T-helper 9 cell (primary cell): ENCODE measurements at regions not wholly inside any gene's neighbourhood (a gene's known extent, or its start where the extent isn't known, plus 50 kb on each side); places are given as distances from the start of the nearest gene placed in this dataset.
"Not testable (repeated sequence)": the region's sequence is repeated elsewhere in the genome, so short reads cannot be mapped to it uniquely, and the experiment has no call there.

Experiments used
- DNase-seq: peaks from one replicate; pipeline ENCODE4 v3.0.0-alpha.2; 2020

DNA sequence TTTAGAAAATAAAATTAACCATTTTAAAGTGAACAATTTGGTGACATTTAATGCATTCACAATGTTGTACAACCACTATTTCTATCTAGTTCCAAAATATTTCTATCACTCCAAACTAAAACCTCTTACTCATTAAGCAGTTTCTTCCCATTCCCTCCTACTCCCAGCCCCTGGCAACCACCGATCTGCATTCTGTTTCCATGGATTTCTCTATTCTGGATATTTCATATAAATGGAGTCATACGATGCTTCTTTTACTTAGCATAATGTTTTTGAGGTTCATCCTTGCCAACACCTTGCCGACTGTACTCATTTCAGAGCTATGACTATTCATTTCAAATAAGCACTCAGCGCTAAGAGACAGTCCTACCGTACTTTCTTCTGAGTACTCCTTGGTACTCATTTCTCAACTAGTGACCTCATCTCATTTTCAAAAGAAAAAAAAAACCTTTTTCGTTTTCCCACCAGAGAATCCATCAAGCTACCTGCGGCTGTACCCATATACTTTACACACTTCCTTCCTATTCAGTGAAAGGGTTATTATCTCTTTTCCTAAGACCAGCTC lies 259.2 kb downstream of the UTRN start:
- no peak for DNase-seq

DNA sequence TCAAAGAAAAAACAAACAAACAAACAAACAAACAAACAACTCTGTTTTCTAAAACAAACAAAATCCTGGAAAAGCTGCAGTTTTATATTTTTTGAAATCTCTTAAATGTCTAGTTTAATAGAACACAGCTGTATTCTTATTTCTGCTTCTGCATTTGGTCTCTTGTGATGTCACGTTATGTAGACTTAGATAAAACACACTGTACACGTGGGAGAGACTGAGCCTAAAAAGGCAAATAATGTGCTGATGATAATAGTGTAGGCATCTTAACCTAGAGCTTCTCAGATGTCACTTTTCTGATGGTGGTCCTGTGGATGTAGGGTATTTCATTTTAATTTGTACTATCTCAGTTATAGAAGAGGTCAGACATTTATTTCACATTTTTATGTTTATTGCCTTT lies 261.7 kb downstream of the UTRN start:
- no peak for DNase-seq

DNA sequence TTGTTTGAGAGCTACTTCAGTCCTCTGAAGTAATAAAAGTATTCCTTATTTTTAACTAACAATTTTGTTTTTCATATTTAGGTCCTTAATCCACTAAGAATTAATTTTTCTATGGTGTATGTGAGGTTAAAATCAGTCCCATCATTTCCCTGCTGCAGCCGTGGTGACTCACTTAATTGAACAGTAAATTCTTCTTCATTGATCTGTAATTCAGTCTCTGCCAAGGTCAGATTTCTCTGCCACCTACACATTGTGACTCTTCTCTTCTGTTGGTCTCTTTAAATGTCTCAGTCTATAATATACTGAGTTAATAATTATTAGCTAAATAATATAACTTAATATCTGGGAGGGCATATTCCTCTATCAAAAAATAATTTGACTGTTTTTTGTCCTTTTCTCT lies 262.3 kb downstream of the UTRN start:
- no peak for DNase-seq

DNA sequence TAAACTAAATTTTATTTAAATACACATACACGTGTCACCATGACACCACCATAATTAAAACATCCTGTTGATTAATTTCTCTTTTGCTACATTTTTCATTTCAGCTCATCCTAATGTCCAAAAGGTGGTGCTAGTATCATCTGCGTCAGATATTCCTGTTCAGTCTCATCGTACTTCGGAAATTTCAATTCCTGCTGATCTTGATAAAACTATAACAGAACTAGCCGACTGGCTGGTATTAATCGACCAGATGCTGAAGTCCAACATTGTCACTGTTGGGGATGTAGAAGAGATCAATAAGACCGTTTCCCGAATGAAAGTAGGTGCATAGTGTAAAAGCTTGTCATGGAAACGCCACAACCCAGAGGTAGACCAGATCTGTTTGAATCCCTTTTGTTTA lies 263.4 kb downstream of the UTRN start:
- no peak for DNase-seq

DNA sequence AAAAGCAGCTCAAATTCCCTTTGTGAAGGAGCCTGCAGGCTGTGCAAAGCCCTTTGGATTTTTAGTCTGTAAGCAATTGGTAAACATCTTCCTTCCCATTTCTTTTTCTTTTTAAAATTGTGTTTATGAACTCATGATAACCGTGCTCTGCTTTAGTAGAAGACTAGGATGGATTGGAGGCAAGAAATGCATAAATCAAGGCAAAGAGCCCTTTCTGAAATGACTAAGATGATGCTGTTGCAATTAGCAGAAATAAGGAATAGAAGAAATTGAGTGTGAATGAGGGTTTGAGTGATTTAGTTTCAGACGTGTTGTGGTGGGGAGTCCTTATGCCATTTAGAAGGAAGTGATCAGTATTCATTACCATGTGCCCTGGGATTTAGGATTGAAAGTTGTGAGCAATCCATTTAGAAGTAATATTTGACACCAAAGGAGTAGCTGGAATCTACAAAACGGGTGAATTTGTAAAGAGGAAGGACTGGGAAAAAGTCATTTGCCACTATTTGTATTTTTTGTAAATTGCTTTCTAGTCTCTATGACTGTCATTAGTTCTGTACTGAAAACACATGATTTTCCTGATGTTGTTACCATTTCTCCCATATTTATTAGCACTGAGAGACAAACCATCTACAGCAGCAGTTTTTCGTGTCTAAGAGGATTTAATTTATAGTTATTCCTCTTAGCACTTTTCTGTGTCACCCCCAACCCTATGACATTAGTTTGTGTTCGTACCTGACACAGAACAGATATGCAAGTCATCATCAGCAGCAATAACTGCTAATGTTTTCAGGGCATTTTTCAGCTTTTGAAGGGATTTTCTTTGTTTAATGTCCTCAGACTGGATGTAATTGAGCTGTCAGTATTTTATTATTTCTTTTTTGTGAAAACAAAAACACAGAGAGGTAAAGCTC lies 265.0 kb downstream of the UTRN start:
- DNase-seq: no peak

DNA sequence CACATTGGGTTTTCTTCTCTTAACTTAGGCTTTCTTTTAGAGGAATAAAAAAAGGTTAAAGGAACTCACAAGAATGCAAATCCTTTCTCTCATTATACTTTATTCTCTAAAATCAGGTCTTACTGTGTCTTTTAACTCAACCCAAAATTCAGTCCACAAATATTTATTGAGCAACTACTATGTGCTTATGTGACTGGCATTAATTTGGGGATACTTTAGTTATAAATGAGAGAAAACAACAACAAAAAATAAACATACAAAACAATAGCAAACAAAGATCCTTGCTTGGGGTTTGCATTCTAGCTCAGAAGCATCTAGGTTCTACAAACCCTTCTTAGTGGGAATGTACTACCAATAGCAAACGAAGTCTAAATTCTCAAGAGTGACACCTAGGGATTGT lies 266.2 kb downstream of the UTRN start:
- no peak for DNase-seq

DNA sequence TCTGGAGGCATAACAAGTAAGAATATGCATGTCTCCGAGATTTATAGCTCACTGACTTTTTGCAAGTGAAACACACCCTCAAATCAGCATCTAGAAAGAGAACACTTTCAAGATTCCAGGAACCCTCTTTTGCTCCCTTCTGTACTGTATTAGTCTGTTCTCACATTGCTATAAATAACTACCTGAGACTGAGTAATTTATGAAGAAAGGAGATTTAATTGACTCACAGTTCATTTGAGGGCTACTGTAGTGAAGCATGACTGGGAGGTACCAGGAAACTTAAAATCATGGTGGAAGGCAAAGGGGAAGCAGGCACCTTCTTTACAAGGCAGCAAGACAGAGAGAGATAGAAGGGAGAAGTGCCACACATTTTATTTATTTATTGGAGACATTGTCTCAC lies 269.9 kb downstream of the UTRN start:
- no peak for DNase-seq

DNA sequence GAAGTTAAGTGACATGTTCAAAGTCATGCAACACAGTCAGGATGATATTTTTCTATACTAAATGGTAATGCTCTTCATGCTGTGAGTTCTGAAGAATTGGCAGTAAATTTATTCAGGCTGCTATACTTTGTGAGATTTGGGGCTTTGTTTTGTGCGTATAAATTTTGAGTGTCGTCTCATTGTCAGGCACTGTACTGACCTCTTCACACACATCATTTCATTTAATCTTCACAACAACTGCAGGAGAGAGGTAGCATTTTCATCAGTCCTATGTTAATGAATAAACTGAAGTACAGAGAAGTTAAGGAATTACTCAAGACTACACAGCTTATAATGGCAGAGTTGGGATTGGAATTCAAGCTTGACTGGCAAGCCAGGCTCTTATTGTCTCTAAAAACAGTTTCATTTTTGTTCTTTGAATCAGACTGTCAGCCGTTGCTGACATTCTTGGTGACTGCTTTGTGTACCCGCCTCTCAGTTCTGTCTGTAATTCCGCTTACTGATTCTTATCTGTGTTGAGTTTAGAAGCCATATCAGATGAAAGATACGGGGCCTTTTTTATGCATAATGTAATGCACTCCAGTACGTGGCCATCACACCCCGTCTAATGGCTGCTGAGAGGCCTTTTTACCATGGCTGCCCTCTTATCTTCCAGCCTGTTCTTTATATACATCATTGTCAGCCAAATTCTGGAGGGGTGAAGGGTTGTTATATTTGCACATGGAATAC lies 274.9 kb downstream of the UTRN start:
- DNase-seq: no peak

DNA sequence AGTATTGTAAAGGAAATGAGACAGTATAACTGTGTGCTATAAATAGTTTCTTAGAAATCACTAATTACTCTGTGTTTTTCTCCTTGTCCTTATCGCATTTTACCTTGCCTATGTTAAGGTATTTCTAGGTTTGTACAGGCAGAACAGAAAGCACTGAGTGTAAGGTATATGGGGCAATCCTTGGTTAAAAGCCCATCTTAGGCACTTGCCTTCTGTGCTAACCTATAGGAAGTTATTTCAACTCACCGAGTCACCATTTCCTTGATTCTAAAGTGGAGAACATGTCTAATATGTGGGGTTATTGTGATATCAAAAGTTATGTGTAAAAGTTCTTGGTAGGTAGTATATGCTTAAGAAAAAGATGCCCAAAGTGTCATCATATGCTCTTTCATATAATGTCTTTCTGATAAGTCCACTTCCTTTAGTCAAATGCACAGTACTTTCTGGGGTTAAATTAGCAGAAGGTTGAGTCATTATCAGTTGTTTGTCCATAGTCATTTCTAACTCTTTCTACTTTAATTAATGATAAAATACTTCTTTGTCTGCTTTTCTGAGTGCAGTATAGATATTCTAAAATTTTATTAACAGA lies 276.4 kb downstream of the UTRN start:
- DNase-seq: no peak

DNA sequence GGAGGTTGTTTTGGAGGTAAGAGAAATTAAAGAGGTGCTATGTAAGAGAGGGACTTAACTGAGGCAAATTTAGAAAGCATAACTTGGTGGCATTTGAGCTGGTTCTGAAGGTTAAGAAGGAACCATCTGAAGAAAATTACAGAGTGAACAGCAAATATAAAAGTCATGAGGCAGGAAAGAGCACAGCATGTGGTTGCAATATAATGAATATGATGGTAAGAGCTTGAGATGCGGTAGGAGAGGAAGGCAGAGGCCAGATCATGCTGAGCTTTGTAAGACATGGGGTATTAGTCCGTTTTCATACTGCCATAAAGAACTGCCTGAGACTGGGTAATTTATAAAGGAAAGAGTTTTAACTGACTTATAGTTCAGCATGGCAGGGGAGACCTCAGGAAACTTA lies 279.1 kb downstream of the UTRN start:
- no peak for DNase-seq

DNA sequence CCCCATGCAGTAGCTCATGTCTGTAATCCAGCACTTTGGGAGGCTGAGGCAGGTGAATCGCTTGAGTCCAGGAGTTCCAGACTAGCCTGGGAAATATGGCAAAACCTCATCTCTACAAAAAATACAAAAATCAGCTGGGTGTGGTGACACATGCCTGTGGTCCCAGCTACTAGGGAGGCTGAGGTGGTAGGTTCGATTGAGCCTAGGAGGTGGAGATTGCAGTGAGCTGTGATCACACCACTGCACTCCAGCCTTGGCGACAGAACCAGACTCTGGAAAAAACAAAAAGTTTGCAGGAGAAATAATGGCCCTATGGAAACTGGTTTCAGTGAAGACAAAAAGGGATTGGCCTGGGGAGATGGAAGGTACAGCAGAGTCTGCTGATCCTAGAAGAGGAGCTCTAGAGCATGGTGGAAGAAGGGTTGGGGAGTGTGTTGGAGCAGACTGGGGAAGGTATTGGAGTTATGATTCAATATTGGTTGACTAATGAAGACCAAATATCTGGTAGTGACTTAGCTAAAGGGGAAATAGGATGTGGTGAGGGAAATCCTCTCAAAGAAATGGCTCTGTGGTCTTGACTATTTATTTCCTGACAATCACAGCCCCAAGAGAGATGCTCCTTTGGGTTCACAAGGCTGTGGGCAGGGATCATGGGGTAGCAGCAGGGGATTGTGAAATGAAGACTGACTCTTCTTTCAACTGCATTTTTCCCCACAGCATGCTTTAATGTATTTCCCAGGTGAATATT lies 281.9 kb downstream of the UTRN start:
- no peak for DNase-seq

DNA sequence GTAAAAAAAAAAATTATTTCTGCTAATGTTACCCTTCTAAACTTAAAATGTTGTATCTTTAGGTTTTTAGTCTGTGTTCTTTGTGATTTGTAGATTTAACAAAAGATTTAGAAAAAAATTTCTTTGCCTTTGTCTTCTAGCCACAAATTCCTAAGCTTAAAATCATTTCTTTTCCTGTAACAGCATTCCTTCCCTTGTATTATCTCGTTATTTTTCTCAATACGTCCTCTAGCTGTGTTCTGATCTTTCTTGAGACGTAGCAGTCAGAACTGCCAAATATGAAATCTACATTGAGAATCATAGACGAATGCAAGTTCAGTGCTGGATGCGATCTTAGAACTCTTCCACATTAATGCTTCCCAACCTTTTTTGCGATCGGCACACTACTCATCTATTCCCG lies 283.1 kb downstream of the UTRN start:
- no peak for DNase-seq

DNA sequence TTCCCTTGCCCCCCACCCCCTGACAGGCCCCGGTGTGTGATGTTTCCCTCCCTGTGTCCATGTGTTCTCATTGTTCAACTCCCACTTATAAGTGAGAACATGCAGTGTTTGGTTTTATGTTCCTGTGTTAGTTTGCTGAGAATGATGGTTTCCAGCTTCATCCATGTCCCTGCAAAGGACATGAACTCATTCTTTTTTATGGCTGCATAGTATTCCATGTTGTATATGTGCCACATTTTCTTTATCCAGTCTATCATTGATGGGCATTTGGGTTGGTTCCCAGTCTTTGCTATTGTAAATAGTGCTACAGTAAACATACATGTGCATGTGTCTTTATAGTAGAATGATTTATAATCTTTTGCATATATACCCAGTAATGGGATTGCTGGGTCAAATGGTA lies 287.4 kb downstream of the UTRN start:
- DNase-seq: not testable (repeated sequence)

DNA sequence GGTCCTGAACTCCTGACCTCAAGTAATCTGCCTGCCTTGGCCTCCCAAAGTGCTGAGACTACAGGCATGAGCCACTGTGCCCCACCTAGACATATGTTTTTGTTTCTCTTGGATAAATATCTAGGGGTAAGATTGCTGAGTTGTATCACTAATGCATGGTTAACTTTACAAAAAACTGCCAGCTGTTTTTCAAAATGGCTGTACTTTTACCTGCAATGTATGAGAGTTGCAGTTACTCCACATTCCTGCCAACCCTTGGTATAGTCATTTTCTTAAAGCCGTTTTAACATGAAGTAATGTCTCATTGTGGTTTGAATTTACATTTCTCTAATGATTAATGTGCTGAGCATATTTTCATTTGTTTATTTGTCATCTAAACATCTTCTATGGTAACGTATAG lies 289.7 kb downstream of the UTRN start:
- DNase-seq: no peak

DNA sequence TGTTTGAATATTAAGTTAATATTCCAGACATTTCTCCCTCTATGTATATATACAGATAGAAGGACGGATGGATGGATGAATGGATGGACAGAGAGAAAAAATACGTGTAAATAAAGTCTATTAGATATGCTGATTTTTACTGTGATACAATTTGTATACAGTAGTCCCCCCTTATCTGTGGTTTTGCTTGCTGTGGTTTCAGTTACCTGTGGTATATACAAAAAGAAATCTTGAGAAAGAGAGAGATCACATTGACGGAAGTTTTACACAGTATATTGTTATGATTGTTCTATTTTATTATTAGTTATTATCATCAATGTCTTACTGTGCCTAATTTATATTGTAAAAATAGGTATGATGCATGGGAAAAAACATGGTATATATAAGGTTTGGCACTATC lies 290.2 kb downstream of the UTRN start:
- no peak for DNase-seq

DNA sequence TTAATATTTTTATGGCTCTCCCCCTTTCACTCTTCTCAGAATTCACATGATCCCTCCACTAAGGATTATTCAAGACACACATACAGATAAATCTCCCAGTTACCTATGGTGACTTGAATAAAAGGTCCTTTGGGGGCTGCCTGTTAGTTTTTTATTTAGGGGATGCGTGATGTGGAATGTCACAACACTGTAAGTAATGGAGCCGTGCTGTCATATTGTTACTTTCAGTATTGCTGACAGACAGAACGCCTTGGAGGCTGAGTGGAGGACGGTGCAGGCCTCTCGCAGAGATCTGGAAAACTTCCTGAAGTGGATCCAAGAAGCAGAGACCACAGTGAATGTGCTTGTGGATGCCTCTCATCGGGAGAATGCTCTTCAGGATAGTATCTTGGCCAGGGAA lies 291.7 kb downstream of the UTRN start:
- no peak for DNase-seq

DNA sequence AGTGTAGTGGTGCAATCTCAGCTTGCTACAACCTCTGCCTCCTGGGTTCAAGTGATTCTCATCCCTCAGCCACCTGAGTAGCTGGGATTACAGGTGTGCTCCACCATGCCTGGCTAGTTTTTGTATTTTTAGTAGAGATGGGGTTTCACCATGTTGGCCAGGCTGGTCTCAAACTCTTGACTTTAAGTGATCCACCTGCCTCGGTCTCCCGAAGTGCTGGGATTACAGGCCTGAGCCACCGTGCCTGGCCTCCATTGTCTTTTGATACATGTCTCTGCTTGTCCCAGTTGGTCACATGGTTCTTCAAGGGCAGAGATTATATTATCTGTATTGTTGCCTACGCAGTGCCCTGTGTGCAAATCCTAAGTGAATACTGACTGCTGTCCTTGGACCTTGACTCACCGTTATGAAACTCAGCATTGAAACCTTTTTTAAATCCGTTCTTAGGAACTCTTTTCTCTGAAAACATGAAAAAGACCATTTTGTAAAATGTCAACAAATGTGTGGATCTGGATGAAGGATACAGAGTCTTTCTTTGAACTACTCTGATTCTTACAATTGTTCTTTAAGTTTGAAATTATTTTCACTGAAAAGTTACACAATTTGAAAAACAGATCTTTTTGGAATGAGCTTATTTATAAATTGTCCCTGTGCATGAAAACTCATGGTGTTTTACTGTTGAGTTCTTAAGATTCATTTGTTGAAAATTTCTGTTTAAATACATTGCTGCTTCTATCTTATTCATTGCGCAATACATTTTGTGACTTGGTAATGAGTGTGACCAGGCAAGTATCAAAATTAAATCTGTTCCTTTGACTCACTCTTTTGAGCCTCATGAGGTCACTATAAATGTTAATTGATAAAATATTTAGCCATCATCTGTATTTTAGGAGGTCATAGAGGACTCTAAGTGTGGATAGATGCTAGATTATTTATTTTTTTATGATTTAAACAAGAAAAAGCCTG lies 293.5 kb downstream of the UTRN start:
- DNase-seq: no peak

DNA sequence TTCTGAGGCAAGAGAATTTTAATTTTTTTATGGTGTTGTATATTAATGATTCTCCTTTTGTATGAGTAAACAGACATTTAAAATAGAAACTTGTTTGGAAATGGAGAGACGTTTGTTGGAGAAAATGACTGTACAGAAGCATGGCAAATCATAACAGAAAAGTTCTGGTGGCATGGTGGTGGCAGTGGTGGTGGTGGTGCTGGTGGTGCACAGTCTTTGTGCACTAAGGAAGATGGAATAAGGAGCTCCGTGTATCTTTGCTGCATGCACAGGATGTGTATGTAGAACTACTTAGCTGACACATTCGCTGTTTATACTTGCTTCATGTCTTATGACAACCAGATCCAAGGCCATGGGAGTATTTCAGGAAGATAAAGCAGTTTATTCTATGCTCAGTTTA lies 294.9 kb downstream of the UTRN start:
- no peak for DNase-seq

DNA sequence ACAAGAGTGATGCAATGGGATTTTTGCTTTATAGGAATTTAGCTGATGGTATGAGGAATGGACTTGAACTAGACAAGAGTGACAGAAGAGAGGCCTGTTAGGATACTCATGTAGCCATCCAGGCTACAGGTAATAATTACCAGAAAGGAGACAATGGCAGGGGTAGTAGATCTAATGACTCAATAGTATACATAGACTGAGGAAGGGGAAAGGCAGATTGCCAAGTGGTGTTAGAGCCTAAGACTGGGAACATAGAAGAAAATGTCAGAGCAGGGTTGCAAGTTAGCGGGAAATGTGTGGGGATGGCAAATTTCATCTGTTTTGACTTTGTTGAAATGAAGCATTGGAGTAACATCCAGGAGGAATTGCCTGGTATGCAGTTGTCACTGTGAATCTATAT lies 295.6 kb downstream of the UTRN start:
- DNase-seq: no peak

DNA sequence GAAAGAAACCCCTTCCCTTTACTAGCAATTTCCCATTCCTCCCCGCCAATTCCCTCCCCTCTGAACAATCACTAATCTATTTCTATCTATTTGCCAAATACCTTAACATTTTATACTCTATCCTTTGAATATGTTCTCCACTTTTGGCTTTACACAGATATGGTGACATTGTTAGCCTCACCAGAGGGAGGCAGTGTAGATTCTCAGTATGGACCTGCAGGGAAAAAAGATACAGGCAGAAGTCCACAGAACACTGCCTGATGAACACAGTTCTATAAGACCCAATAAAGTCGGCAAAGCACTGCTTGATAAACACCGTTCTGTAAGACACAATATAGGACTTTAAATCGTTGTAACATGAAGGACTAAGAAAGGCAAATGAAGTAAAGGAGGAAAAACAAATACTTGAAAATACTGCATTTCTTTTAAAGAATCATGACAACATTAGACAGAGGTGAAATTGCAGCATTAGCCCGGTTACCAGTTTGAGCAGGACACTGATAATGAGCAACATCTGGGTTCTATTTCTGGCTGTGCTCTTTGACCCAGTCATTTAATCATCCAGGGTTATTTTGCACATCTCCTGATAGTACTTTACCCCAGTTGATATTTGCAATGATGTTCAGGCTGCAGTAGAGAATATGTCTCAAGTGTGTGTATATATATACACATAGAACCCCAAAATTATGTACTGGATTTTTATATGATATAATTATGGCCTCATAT lies 296.8 kb downstream of the UTRN start:
- DNase-seq: no peak
